HT-29 (cell line): ENCODE measurements at regions not wholly inside any gene's neighbourhood (a gene's known extent, or its start where the extent isn't known, plus 50 kb on each side); places are given as distances from the start of the nearest gene placed in this dataset.
A peak's percentile ranks its signal among the peaks of the same experiment; 100 is the strongest.

Source experiments
- DNase-seq: peaks from one replicate; pipeline ENCODE4 v3.0.0-alpha.2; 2015; ENCODE audit warnings: low spot score

GRCh38 chr9:7243838-7244237, 486.1 kb downstream of the KDM4C start:
- no peak for DNase-seq

GRCh38 chr9:7242126-7242525, 484.4 kb downstream of the KDM4C start:
- DNase-seq: no peak

DNA sequence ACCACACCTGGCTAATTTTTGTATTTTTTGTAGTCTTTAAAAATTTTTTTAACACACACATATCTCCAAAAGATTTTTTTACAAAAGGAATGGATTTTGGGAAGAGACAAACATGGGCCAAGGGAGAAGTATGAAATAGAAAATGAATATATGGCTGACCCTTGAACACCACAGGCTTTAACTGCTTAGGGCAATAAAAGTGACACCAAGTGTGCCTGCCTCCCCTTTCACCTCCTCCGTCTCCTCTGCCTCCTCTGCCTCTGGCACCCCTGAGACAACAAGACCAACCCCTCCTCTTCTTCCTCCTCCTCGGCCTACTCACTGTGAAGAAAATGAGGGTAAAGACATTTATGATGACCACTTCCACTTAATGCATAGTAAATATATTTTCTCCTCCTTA, 483.9 kb downstream of the KDM4C start:
- no peak for DNase-seq

- DNase-seq: no peak
Observed at GRCh38 chr9:7240569-7241311, 483.0 kb downstream of the KDM4C start.

GRCh38 chr9:7239708-7240107, 481.9 kb downstream of the KDM4C start:
- no peak for DNase-seq

GRCh38 chr9:7238247-7238637, 480.5 kb downstream of the KDM4C start:
- DNase-seq: no peak

DNA sequence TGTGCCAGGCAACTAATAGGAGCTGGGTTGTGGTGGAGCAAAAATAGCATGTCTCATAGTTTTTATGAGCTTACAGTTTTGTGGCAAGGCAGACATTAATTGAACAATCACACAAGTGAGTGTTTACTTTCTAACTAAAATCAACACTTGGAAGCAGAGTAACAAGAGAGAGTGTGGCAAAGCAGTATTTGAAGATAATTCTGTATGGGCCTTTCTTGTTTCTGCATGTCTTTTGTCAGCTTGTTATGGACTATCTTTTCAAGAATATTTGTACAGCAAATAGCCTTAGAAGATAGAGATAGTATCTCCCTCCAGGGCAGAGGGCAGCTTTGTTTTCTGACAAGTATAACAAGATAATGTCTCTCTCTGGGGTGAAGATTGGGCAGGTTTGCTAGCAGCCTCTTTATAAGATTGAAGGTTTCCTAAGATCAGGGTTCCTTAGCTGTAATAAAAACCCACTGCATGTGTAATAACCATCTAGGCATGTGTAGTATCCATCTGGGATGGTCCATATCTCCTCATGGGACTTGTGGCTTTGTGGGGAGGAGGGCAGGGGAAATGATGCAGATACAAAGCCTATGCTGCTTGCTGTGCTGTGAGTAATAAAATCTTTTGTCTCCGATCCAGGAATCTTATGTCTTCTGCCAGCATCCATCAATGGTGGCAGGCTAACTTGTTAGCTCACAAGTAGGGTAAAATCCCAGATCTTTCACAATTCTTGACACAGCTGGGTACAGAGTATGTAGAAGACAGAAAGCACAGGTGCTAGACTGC, 479.9 kb downstream of the KDM4C start:
- DNase-seq: no peak

DNA sequence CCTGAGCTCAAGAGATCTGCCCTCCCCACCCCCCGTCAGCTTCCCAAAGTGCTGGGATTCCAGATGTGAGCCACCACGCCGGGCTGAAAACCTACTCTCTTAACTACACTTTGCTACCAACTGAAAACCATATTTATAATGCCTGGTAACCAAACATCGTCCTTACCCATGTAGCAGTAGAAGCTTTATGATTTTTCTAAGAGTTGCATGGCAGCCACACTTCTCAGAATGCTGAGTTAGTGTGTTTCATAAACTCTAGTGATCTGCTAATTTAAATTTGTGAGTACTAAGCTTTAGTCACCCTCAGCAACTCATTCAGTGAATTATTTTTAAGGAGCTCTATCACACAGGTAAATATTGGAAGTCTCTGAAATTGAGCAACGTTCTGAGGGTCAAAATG, 478.4 kb downstream of the KDM4C start:
- no peak for DNase-seq

GRCh38 chr9:7234144-7234543, 476.4 kb downstream of the KDM4C start:
- peak; percentile 68 for DNase-seq

GRCh38 chr9:7229571-7229970, 471.8 kb downstream of the KDM4C start:
- no peak for DNase-seq

GRCh38 chr9:7228726-7229125, 471.0 kb downstream of the KDM4C start:
- no peak for DNase-seq

- DNase-seq: no peak
Observed at GRCh38 chr9:7227951-7228350, 470.2 kb downstream of the KDM4C start.

DNA sequence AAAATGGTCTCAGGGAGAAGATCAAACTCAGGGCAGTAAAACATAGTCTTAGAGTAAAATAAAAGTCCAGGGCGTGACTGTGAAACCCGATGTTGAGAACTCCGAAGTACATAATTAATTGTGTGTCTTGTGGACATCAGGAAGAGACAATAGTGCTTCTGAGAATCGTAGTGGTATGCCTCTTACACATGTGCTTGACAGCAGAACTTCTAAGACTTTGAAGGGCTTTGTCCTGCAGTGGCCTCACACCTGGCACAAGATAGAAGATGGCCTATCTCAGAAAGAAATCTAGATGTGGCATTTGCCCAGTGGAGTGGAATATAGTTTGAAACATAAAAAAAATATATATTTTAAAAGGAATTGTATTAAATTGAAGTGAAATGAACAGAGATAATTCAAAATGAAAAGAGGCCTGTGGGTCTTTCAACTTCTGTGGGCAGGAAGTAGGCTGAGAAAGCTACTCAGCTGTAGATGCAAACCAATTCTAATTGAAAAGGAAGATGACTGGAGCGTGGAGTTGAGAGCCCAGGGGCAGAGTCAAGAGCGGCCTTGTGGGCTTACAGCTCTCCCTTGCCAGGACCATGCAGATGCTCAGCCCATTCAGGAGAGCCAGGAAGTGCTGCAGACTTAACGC, 468.4 kb downstream of the KDM4C start:
- no peak for DNase-seq
